ENCODE measurements at regions not wholly inside any gene's neighbourhood (a gene's known extent, or its start where the extent isn't known, plus 50 kb on each side); places are given as distances from the start of the nearest gene placed in this dataset.

DNA sequence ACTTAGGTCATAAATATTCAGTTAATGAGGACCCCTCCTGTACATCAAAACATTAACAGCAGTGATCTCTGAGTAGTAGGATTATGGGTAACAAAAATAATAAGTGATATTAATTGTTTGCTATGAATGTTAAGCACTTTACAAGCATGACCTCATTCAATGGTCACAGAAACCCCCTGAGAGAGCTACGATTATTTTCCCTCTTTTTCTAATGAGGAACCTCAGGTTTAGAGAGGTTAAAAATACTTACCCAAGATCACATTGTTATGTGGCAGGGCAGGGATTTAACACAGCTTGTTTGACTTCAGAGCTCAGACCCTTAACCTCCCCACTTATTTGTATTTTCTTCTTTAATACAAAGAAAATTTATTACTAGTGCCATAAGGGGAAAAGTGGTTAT lies 228.2 kb downstream of the TBL1XR1 start (continued):
- TF ChIP-seq U2AF2 (optimal IDR thresholded peaks at IDR 0.05; ENCODE audit: low read depth, low read length) (no peak), MAX (CRISPR knock-in tag; IDR thresholded peaks at IDR 0.05) (no peak)

GRCh38 chr3:176968631-176969030 lies 228.7 kb downstream of the TBL1XR1 start:
- no peak overlapping the region for H3K4me3 ChIP-seq
- DNase-seq (ENCODE audit: extremely low read depth in 1 of 4, low spot score in 3 of 4) (no peak), ATAC-seq (no peak), FAIRE-seq (no peak)
- no peak overlapping the region for H3K9ac ChIP-seq (ENCODE audit: insufficient read depth in 1 of 2, low read depth in 2 of 2, low read length in 2 of 2)
- H3K79me2 ChIP-seq (ENCODE audit: control insufficient read depth, insufficient read depth, low read length), result no peaks in the 10 kb centered on the region
- H3K4me1 ChIP-seq (replicated peaks in 1 of 2; ENCODE audit: control insufficient read depth in 2 of 2, insufficient read depth in 2 of 2, low read length in 2 of 2), result no peaks in the 10 kb centered on the region
- no peak overlapping the region for H2AFZ ChIP-seq (ENCODE audit: low read depth, low read length)
- no TSS peak for BruUV-seq (replicated peaks)
- no peak overlapping the region for H3K27ac ChIP-seq (ENCODE audit: extremely low read depth, low read depth, low read length)
- POLR2A ChIA-PET, result no interaction called here
- in situ Hi-C loops (cut with MboI), result no loop called here
- intact Hi-C loops (cut with micrococcal nuclease), result loop anchor here (10.0 kb wide), 1 partner anchor 216 kb away; no protein-coding TSS in a partner anchor
- H4K20me1 ChIP-seq (replicated peaks; ENCODE audit: control insufficient read depth, insufficient read depth, low read length), result no peaks in the 10 kb centered on the region
- H3K9me3 ChIP-seq (replicated peaks; ENCODE audit: control insufficient read depth, insufficient read depth, low read depth, low read length), result no peaks in the 10 kb centered on the region
- no peak overlapping the region for H3K4me2 ChIP-seq (ENCODE audit: insufficient read depth, low read length)
- H3K27me3 ChIP-seq (ENCODE audit: control insufficient read depth in 2 of 2, insufficient read depth in 2 of 2, low read length in 2 of 2), result no peaks in the 10 kb centered on the region
- no peaks in the 10 kb centered on the region for H3K9me1 ChIP-seq (ENCODE audit: control insufficient read depth, insufficient read depth, low read length)
- H3K36me3 ChIP-seq (ENCODE audit: control insufficient read depth, insufficient read depth, low read length), result no peaks in the 10 kb centered on the region
- 56% methylated on average over 2 of the region's 2 CpGs for WGBS (ENCODE audit: insufficient coverage, low coverage, missing lambda C conversion rate)
- CTCF ChIA-PET (ENCODE audit: low intra/inter-chr PET ratio), result no interaction called here
- TF ChIP-seq LCOR (CRISPR knock-in tag; IDR thresholded peaks at IDR 0.05), result no peak
- no peak for TF ChIP-seq SMARCE1 (IDR thresholded peaks at IDR 0.05)
- TF ChIP-seq SRSF3 (IDR thresholded peaks at IDR 0.05; ENCODE audit: insufficient read depth, low read length), result no peak
- TF ChIP-seq ZNF175 (CRISPR knock-in tag; IDR thresholded peaks at IDR 0.05; ENCODE audit: low read depth), result no peak
- TF ChIP-seq, protein P1, sequence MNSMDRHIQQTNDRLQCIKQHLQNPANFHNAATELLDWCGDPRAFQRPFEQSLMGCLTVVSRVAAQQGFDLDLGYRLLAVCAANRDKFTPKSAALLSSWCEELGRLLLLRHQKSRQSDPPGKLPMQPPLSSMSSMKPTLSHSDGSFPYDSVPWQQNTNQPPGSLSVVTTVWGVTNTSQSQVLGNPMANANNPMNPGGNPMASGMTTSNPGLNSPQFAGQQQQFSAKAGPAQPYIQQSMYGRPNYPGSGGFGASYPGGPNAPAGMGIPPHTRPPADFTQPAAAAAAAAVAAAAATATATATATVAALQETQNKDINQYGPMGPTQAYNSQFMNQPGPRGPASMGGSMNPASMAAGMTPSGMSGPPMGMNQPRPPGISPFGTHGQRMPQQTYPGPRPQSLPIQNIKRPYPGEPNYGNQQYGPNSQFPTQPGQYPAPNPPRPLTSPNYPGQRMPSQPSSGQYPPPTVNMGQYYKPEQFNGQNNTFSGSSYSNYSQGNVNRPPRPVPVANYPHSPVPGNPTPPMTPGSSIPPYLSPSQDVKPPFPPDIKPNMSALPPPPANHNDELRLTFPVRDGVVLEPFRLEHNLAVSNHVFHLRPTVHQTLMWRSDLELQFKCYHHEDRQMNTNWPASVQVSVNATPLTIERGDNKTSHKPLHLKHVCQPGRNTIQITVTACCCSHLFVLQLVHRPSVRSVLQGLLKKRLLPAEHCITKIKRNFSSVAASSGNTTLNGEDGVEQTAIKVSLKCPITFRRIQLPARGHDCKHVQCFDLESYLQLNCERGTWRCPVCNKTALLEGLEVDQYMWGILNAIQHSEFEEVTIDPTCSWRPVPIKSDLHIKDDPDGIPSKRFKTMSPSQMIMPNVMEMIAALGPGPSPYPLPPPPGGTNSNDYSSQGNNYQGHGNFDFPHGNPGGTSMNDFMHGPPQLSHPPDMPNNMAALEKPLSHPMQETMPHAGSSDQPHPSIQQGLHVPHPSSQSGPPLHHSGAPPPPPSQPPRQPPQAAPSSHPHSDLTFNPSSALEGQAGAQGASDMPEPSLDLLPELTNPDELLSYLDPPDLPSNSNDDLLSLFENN (IDR thresholded peaks at IDR 0.05; ENCODE audit: low read depth in 2 of 2, low read length in 2 of 2), result no peak
- TF ChIP-seq BCOR (IDR thresholded peaks at IDR 0.05), result no peak
- no peak for TF ChIP-seq PRPF4 (IDR thresholded peaks at IDR 0.05; ENCODE audit: insufficient read depth, low read depth, low read length, poor library complexity, severe bottlenecking)
- TF ChIP-seq THAP12 (CRISPR knock-in tag; IDR thresholded peaks at IDR 0.05), result no peak
- TF ChIP-seq ZEB2 (IDR thresholded peaks at IDR 0.05), result no peak
- no peak for TF ChIP-seq DMBX1 (CRISPR knock-in tag; IDR thresholded peaks at IDR 0.05; ENCODE audit: borderline replicate concordance)
- no peak for TF ChIP-seq NR3C1 (CRISPR knock-in tag; IDR thresholded peaks at IDR 0.05)
- TF ChIP-seq RBM15 (IDR thresholded peaks at IDR 0.05; ENCODE audit: insufficient read depth, low read length), result no peak
- TF ChIP-seq RBM34 (IDR thresholded peaks at IDR 0.05; ENCODE audit: borderline replicate concordance, insufficient read depth, low read length), result no peak
- no peak for TF ChIP-seq ZNF764 (CRISPR knock-in tag; IDR thresholded peaks at IDR 0.05; ENCODE audit: low read depth)
- no peak for TF ChIP-seq NEUROD1 (IDR thresholded peaks at IDR 0.05; ENCODE audit: borderline replicate concordance, low read depth, low read length, partially characterized antibody)

All from K562 (cell line).